Small intestine (tissue), 7 donors: ENCODE measurements at regions not wholly inside any gene's neighbourhood (a gene's known extent, or its start where the extent isn't known, plus 50 kb on each side); places are given as distances from the start of the nearest gene placed in this dataset.

ENCODE experiments used
- DNase-seq, 2 donors: peaks; one replicate each; pipeline versions ENCODE4 v3.0.0 to v3.0.0-alpha.2; 2013
- FAIRE-seq: peaks from 2 replicates; lab custom pipeline; 2012; peaks lifted over from hg19 to GRCh38; lab: Jason Lieb, UNC
- H3K27ac ChIP-seq, 3 donors: one replicate each; pipeline ENCODE4 v1.5.1; 2013; ENCODE audit warnings: low read length in 2 of 3, mild to moderate bottlenecking in 2 of 3, control low read depth in 1 of 3, inconsistent platforms in 1 of 3, low read depth in 1 of 3, moderate library complexity in 1 of 3
- H3K27me3 ChIP-seq, 3 donors: one replicate each; pipeline ENCODE4 v1.6.1; 2013; ENCODE audit warnings: low read length in 3 of 3, inconsistent platforms in 1 of 3; ENCODE audit not compliant: control insufficient read depth in 3 of 3, insufficient read depth in 3 of 3
- H3K36me3 ChIP-seq, 3 donors: one replicate each; pipeline ENCODE4 v1.6.1; 2013; ENCODE audit warnings: low read length in 3 of 3, inconsistent platforms in 1 of 3, low read depth in 1 of 3, mild to moderate bottlenecking in 1 of 3, moderate library complexity in 1 of 3; ENCODE audit not compliant: control insufficient read depth in 3 of 3, insufficient read depth in 2 of 3
- H3K4me1 ChIP-seq, 3 donors: one replicate each; pipeline ENCODE4 v1.6.1; 2013; ENCODE audit warnings: low read length in 2 of 3, inconsistent platforms in 1 of 3, low read depth in 1 of 3, mild to moderate bottlenecking in 1 of 3, moderate library complexity in 1 of 3; ENCODE audit not compliant: control insufficient read depth in 3 of 3, insufficient read depth in 2 of 3
- H3K4me3 ChIP-seq, 3 donors: one replicate each; pipeline ENCODE4 v1.5.1; 2013; ENCODE audit warnings: low read length in 3 of 3, control low read depth in 1 of 3, inconsistent platforms in 1 of 3, low read depth in 1 of 3, mild to moderate bottlenecking in 1 of 3, moderate library complexity in 1 of 3
- H3K9me3 ChIP-seq, 2 donors: one replicate each; pipeline ENCODE4 v1.6.1; 2013; ENCODE audit warnings: low read depth in 1 of 2, low read length in 1 of 2; ENCODE audit not compliant: control insufficient read depth in 2 of 2, insufficient read depth in 1 of 2
- WGBS, 3 donors: extraction: QIAGEN DNeasy Blood & Tissue Kit; methylation state at CpG; one replicate each; pipeline ENCODE4 v1.1.7; 2013; 5-methylcytosine and 5-hydroxymethylcytosine counted together
- donor health status: healthy with polysubstance abuse.
- donor health status: control.
- donor health status: control.
- donor health status: Bipolar disorder and iron deficiency.
- donor health status: healthy.

DNA sequence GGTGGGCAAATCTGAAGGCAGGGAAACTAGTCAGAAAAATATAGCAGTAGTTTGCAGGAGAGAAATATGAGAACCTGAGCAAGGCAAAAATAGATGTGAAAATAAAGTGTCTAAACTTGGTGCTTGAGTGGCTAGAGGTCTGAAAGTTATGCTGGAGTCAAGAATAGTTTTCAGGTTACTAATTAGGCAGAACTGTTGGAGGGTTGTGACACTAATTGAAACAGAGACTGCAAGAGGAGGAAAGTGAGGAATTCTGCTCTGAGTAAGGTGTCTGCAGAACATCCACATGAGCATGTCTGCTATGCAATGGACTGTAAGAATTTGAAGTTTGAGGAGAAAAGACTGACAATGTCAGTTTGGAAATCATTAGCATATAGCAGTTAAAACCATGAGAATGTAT is 444.0 kb upstream of the LRRTM1 start:
- Histone ChIP-seq H3K27me3 (no peaks in the 10 kb centered on the region), H3K4me1 (no peaks in the 10 kb centered on the region), H3K4me3 (no peak overlapping the region), H3K9me3 (no peaks in the 10 kb centered on the region), H3K36me3 (no peaks in the 10 kb centered on the region), H3K27ac (no peak overlapping the region)
- no peak for DNase-seq
- FAIRE-seq: no peak

DNA sequence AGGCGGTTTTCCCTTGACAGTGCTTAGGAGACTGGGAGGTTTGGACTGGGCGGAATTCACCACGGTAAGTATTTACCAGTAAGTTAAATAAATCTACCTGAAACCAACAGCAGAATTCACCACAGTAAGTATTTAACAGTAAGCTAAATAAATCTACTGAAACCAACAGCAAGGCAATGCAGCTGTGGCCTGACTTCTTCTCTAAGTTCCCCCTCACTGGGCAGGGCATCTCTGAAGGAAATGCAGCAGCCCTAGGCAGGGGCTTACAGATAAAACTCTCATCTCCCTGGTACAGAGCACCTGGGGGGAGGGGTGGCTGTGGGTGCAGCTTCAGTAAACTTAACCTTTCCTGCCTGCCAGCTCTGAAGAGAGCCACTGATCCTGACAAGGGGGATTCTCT is 432.5 kb upstream of the LRRTM1 start:
- peaks cover 0 to 15% of the 10 kb centered on the region in 2 donors for H3K9me3 ChIP-seq
- WGBS, 3 donors: 78 to 81% (median 80%) methylated on average over 3 of the region's 3 CpGs
- no peak overlapping the region for H3K27ac ChIP-seq
- no peak overlapping the region for H3K4me3 ChIP-seq
- no peaks in the 10 kb centered on the region for H3K27me3 ChIP-seq
- FAIRE-seq (no peak), DNase-seq (no peak)
- no peaks in the 10 kb centered on the region for H3K36me3 ChIP-seq
- H3K4me1 ChIP-seq: no peaks in the 10 kb centered on the region

DNA sequence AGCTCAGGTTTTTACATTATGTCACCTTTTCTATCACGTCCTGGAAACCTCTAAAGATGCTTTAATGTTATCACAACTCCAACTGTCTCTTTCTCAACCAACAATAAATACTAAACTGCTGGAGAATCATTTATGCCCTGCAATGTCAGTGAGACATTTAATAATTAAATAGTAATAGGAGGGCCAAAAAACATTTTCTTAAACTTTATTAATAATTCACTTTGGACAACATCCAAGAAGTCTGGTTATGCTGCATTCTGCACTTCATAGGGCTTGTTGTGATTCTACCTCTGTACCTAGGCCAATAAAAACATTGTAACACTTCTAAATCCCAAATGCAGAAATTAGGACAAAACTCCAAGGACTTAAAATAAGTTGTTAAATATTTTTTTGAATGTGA is 420.4 kb upstream of the LRRTM1 start:
- Histone ChIP-seq H3K27me3 (no peaks in the 10 kb centered on the region), H3K27ac (no peak overlapping the region), H3K9me3 (peaks cover 0 to 7% of the 10 kb centered on the region in 2 donors), H3K4me3 (no peak overlapping the region), H3K4me1 (no peaks in the 10 kb centered on the region), H3K36me3 (no peaks in the 10 kb centered on the region)
- DNase-seq (no peak), FAIRE-seq (no peak)
- WGBS, 3 donors: 30 to 59% (median 31%) methylated on average over 1 of the region's 1 CpG

DNA sequence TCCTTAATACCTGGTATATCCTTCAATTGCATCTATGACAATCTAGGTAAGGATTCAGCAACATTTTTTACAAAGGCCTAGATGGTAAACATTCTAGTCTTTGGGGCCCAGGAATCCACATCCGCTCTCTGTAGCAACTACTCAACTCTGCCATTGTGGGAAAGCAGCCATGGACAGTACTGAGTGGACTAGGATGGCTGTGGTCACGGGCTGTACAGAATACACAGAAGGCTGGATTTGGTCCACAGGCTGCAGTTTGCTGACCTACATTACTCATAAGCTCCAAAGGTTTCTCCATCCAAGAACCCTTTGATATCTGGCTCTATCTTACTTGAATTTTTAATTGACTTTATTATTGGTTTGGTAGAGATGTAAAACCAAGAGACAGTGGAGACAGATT is 418.3 kb upstream of the LRRTM1 start:
- Histone ChIP-seq H3K9me3 (peaks cover 0 to 5% of the 10 kb centered on the region in 2 donors), H3K4me3 (no peak overlapping the region), H3K36me3 (no peaks in the 10 kb centered on the region), H3K4me1 (no peaks in the 10 kb centered on the region), H3K27ac (no peak overlapping the region), H3K27me3 (no peaks in the 10 kb centered on the region)
- 70 to 76% (median 70%) methylated on average over 2 of the region's 2 CpGs for WGBS, 3 donors
- no peak for DNase-seq
- FAIRE-seq: no peak

DNA sequence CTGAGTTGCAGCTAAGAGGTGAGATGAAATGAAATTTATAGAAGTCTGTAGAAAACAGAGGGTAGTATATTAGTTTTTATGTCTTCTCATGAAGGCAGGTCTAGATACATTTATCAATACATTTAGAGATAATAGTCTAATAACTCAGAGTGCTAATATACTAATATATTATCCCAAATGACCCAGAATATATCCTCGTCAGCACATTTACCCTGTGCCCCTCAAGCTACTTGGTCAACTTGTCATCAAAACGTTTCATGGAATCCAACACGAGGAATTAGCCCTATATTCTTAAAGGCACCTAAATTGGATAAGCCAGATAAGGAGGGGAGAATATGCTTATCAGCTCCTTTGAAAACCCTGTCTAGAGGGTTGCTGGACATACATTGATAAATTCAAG is 415.1 kb upstream of the LRRTM1 start:
- DNase-seq: no peak
- WGBS, 3 donors: 73 to 86% (median 75%) methylated on average over 3 of the region's 3 CpGs
- FAIRE-seq: no peak
- Histone ChIP-seq H3K36me3 (no peaks in the 10 kb centered on the region), H3K9me3 (no peaks in the 10 kb centered on the region), H3K4me3 (no peak overlapping the region), H3K27ac (no peak overlapping the region), H3K4me1 (no peaks in the 10 kb centered on the region), H3K27me3 (no peaks in the 10 kb centered on the region)

DNA sequence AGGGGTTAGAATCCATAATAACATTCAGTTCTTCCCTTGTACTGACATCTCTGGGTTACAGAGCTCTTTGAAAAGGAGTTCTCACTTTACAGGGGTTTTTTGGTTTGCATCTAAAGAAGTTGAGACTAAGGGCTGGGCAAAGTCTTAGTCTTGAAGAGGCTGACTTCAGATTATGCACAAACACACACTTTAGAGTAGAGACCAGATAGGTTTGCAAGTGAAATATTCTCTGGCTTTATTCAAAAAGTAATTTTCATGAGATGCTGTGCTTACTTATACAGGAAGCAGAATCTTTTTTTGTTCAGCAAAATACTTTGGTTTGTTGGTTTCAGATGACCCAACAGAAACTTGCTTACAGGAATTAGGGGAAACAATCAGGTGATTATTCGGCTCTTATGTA is 410.9 kb upstream of the LRRTM1 start:
- H3K4me1 ChIP-seq: no peaks in the 10 kb centered on the region
- H3K36me3 ChIP-seq: no peaks in the 10 kb centered on the region
- 70 to 77% (median 71%) methylated on average over 1 of the region's 1 CpG for WGBS, 3 donors
- DNase-seq (no peak), FAIRE-seq (no peak)
- H3K4me3 ChIP-seq: no peak overlapping the region
- no peaks in the 10 kb centered on the region for H3K9me3 ChIP-seq
- H3K27me3 ChIP-seq: no peaks in the 10 kb centered on the region
- no peak overlapping the region for H3K27ac ChIP-seq

DNA sequence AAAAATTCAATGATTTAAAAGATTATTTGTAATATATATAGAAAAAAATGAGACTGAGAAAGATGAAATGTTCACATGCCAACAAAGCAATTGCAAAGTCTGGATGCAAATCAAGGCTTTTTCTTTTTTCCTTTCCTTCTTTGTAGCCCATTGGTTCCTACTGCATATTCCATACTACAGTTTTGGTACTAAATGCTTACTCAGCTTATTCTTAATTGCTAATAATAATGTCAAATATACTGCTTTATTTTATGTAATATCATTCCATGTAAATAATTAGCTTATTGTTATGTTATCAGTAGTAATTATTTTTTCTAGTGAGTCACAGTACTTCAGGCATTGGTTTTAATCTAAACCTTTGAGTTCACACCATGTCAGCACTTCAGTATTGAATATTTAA is 407.4 kb upstream of the LRRTM1 start:
- no peak overlapping the region for H3K27ac ChIP-seq
- H3K9me3 ChIP-seq: no peaks in the 10 kb centered on the region
- no peak for FAIRE-seq
- no peaks in the 10 kb centered on the region for H3K36me3 ChIP-seq
- H3K4me1 ChIP-seq: no peaks in the 10 kb centered on the region
- DNase-seq: no peak
- H3K4me3 ChIP-seq: no peak overlapping the region
- no peaks in the 10 kb centered on the region for H3K27me3 ChIP-seq

DNA sequence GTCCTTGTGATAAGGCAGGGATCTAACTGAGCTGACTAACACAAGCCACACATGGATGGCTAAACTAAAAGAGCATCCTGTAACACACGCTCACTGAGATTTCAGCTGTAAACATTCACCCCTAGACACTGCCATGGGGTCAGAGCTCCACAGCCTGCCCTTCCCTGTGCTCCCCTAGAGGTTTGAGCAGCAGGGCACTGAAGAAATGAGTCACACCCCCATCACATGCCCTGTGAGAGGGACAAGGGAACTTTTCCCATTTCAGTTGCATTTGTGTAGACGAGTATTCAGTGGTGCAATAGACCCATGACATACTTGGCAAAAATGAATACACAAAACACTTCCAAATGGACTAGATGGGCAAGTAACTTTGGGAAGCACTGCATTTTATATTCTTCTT is 402.4 kb upstream of the LRRTM1 start:
- H3K27me3 ChIP-seq: no peaks in the 10 kb centered on the region
- 67 to 84% (median 80%) methylated on average over 2 of the region's 2 CpGs for WGBS, 3 donors
- H3K9me3 ChIP-seq: no peaks in the 10 kb centered on the region
- no peak for FAIRE-seq
- H3K27ac ChIP-seq: no peak overlapping the region
- no peaks in the 10 kb centered on the region for H3K36me3 ChIP-seq
- no peak overlapping the region for H3K4me3 ChIP-seq
- no peak for DNase-seq
- H3K4me1 ChIP-seq: no peaks in the 10 kb centered on the region

DNA sequence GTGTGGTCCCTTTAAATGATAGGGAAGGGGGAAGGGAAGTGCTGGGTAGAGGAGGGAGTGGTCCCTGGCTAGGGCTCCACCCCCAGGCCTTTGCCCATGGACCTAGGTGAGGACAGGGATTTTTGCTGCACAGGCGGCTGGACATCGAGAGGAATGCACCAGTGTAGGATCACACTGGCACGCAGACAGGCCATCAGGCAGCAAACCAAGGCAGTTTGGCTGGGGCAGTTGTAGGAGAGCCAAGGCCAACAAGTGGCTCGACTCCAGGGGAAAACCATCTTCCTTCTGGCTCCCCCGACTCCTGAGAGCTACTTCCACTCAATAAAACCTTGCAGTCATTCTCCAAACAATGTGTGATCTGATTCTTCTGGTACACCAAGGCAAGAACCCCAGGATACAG is 402.0 kb upstream of the LRRTM1 start:
- Histone ChIP-seq H3K27ac (no peak overlapping the region), H3K36me3 (no peaks in the 10 kb centered on the region), H3K4me3 (no peak overlapping the region), H3K4me1 (no peaks in the 10 kb centered on the region), H3K27me3 (no peaks in the 10 kb centered on the region), H3K9me3 (no peaks in the 10 kb centered on the region)
- whole genome bisulfite sequencing, 3 donors: 64 to 85% (median 77%) methylated on average over 5 of the region's 5 CpGs
- DNase-seq (no peak), FAIRE-seq (no peak)
